Uterus (tissue), 3 donors: ENCODE measurements at regions not wholly inside any gene's neighbourhood (a gene's known extent, or its start where the extent isn't known, plus 50 kb on each side); places are given as distances from the start of the nearest gene placed in this dataset.

Experiments used
- DNase-seq, 2 donors: peaks; one replicate each; pipeline ENCODE4 v3.0.0-alpha.2; 2019 to 2020
- H3K27ac ChIP-seq, 2 donors: fragments of 200-600 bp; sonication (generic); 1 replicate in 1 of 2; 2 replicates in 1 of 2; pipeline ENCODE4 v1.5.1; 2016 to 2018
- H3K27me3 ChIP-seq, 2 donors: fragments of 200-600 bp; sonication (generic); one replicate each; pipeline ENCODE4 v1.5.1; 2018 to 2019; ENCODE audit warnings: control low read depth in 1 of 2
- H3K36me3 ChIP-seq, 2 donors: fragments of 200-600 bp; sonication (generic); one replicate each; pipeline ENCODE4 v1.5.1; 2019; ENCODE audit warnings: control low read depth in 1 of 2
- H3K4me1 ChIP-seq, 2 donors: fragments of 200-600 bp; sonication (generic); one replicate each; pipeline ENCODE4 v1.5.1; 2018 to 2019; ENCODE audit warnings: control low read depth in 1 of 2
- H3K4me3 ChIP-seq, 2 donors: fragments of 200-600 bp; sonication (generic); 1 replicate in 1 of 2; 2 replicates in 1 of 2; pipeline ENCODE4 v1.5.1; 2018 to 2019; ENCODE audit warnings: mild to moderate bottlenecking in 1 of 2
- H3K9me3 ChIP-seq, 2 donors: fragments of 200-600 bp; sonication (generic); one replicate each; pipeline ENCODE4 v1.5.1; 2019; ENCODE audit warnings: control low read depth in 1 of 2
- POLR2A ChIP-seq, 2 donors: fragments of 450-650 bp; IDR thresholded peaks; one replicate each; pipeline ENCODE4 v1.6.1; 2016; ENCODE audit warnings: antibody characterized with exemption in 2 of 2, mild to moderate bottlenecking in 1 of 2, moderate library complexity in 1 of 2
- intact Hi-C: fragments of 100-400 bp; cut with DNase I; formaldehyde crosslinking; loops from one replicate; pipeline ENCODE4 v1.15.1; 2023; ENCODE audit warnings: low total_unique reads
- TF ChIP-seq, protein P1 (sequence below), 4 experiments: fragments of 200-600 bp in 2 of 4; fragments of 450-650 bp in 2 of 4; sonication (generic) in 2 of 4; IDR thresholded peaks; one replicate each; pipeline ENCODE4 v1.5.1; 2016 to 2019; ENCODE audit warnings: antibody characterized with exemption in 4 of 4, mild to moderate bottlenecking in 2 of 4, moderate library complexity in 1 of 4
- donor health status: DM: yes; HTN: yes; CAD: no.

DNA sequence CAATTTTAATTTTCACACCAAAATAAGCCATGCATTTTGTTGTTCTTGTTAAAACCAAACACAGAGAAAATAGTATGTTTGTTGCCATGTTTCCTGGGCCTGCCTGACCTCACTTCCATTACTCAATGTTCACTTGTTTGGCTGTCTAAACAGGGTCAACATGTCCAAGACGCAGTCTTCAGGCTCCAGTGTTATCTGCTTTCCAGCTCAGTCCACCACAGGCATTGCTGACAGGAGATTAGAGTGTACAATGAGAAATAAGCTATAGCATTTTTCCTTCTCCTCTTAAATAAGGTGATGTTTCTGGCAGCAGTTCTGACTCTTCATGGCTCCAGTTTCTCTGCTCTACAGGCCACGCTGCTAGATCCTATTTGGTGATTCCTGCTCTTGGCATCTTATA lies 1030.5 kb downstream of the KCNT2 start:
- Histone ChIP-seq H3K27me3 (no peaks in the 10 kb centered on the region), H3K4me1 (no peaks in the 10 kb centered on the region), H3K4me3 (no peak overlapping the region), H3K27ac (no peak overlapping the region), H3K36me3 (no peaks in the 10 kb centered on the region), H3K9me3 (no peaks in the 10 kb centered on the region)
- TF ChIP-seq POLR2A (IDR thresholded peaks at IDR 0.05), result no peak
- TF ChIP-seq, protein P1, sequence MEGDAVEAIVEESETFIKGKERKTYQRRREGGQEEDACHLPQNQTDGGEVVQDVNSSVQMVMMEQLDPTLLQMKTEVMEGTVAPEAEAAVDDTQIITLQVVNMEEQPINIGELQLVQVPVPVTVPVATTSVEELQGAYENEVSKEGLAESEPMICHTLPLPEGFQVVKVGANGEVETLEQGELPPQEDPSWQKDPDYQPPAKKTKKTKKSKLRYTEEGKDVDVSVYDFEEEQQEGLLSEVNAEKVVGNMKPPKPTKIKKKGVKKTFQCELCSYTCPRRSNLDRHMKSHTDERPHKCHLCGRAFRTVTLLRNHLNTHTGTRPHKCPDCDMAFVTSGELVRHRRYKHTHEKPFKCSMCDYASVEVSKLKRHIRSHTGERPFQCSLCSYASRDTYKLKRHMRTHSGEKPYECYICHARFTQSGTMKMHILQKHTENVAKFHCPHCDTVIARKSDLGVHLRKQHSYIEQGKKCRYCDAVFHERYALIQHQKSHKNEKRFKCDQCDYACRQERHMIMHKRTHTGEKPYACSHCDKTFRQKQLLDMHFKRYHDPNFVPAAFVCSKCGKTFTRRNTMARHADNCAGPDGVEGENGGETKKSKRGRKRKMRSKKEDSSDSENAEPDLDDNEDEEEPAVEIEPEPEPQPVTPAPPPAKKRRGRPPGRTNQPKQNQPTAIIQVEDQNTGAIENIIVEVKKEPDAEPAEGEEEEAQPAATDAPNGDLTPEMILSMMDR (IDR thresholded peaks at IDR 0.05), result no peak
- DNase-seq, result no peak
- intact Hi-C loops, result no loop called here

DNA sequence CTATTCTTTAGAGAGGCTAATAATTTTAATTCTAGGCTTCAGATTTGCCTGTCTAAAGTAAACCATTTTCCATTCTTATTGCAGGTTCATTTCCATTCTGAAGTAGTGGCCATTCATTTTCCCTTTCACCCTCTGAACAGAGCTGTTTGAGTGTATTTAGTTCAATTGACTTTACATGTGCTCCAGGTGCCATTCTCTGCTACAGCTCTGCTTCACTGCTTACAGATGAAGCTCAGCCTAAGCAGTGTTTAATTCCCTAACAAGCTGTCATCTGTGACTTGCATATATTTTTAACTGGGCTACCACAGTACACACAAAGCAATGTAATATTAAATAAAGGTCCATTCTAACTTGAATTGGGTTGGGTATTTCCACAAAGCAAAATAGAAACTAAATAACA lies 1031.6 kb downstream of the KCNT2 start:
- DNase-seq, result no peak
- Histone ChIP-seq H3K9me3 (no peaks in the 10 kb centered on the region), H3K27me3 (no peaks in the 10 kb centered on the region), H3K4me1 (no peaks in the 10 kb centered on the region), H3K27ac (no peak overlapping the region), H3K4me3 (no peak overlapping the region), H3K36me3 (no peaks in the 10 kb centered on the region)
- no peak for TF ChIP-seq POLR2A (IDR thresholded peaks at IDR 0.05)
- intact Hi-C loops, result no loop called here

DNA sequence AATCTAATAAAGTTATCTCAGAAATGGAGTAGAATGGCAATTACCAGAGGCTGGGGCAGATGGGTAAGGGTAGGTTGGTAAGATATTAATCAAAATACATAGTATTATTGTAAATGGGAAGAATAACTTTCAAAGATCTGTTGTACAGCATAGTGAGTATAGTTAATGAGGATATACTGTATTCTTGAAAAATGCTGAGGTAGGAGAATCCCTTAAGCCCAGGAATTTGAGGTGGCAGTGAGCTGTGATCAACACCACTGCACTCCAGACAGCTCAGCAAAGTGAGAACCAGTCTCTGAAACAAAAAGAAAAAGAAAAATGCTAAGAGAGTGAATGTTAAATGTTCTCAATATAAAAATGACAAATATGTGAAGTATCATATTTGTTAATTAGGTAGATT lies 1033.7 kb downstream of the KCNT2 start:
- TF ChIP-seq, protein P1 (IDR thresholded peaks at IDR 0.05), result no peak
- no peak for TF ChIP-seq POLR2A (IDR thresholded peaks at IDR 0.05)
- Histone ChIP-seq H3K27me3 (no peaks in the 10 kb centered on the region), H3K4me1 (no peaks in the 10 kb centered on the region), H3K9me3 (no peaks in the 10 kb centered on the region), H3K27ac (no peak overlapping the region), H3K4me3 (no peak overlapping the region), H3K36me3 (no peaks in the 10 kb centered on the region)
- no peak for DNase-seq
- intact Hi-C loops, result no loop called here

DNA sequence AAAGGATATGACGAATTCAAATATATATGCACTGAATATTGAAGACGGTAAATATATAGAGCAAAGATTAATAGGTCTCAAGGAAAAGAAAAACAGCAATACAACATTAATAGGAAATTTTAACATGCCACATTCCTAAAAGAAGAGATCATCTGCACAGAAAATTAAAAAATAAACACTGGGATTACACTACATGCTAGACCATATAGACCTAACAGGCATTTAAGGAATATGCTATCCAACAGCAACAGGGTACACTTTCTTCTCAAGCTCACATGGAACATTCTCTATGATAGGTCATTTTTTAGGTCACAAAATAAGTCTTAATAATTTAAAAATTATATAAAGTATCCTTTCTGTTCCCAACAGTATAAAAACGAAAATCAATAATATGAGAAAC lies 1038.3 kb downstream of the KCNT2 start:
- H3K27ac ChIP-seq, result no peak overlapping the region
- intact Hi-C loops, result no loop called here
- no peaks in the 10 kb centered on the region for H3K36me3 ChIP-seq
- H3K4me3 ChIP-seq, result no peak overlapping the region
- DNase-seq, result no peak
- H3K27me3 ChIP-seq, result no peaks in the 10 kb centered on the region
- no peaks in the 10 kb centered on the region for H3K9me3 ChIP-seq
- TF ChIP-seq, protein P1 (IDR thresholded peaks at IDR 0.05), result no peak
- TF ChIP-seq POLR2A (IDR thresholded peaks at IDR 0.05), result no peak
- H3K4me1 ChIP-seq, result no peaks in the 10 kb centered on the region

DNA sequence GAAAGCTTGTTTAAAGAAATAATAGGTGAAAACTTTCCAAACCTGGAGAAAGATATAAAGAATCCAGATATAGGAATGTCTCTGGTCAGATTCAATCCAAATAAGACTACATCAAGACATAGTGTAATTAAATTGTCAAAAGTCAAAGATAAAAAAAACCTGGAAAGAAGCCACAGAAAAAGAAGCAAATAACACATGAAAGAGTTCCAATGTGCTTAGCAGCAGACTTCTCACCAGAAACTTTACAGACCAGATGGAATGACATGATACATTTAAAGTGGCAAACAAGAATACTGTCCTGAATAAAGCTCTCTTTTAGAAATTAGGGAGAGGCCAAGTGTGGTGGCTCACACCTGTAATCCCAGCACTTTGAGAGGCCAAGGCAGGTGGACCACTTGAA lies 1039.9 kb downstream of the KCNT2 start:
- no peaks in the 10 kb centered on the region for H3K4me1 ChIP-seq
- H3K27ac ChIP-seq, result no peak overlapping the region
- DNase-seq, result no peak
- no peaks in the 10 kb centered on the region for H3K27me3 ChIP-seq
- no peak overlapping the region for H3K4me3 ChIP-seq
- intact Hi-C loops, result no loop called here
- no peaks in the 10 kb centered on the region for H3K36me3 ChIP-seq
- TF ChIP-seq, protein P1 (IDR thresholded peaks at IDR 0.05), result no peak
- no peak for TF ChIP-seq POLR2A (IDR thresholded peaks at IDR 0.05)
- H3K9me3 ChIP-seq, result no peaks in the 10 kb centered on the region

DNA sequence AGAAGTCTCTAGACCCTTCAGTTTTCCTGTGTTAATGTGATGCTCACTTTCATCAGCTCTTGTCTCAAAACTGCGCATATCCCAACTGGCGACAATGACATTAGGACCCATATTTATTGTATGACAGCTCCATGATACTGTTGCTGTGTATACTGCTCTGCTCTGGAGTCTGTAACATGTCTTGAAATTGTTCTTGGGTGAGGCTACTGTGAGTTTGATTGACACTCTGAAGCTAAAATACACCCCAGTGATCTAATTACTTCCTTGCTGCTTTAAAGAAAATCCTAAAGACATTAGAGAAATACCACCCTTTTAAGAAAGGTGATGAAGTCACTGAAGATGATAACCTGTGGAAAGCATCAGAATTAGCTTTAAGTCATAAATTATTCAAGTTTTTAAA lies 1046.2 kb downstream of the KCNT2 start:
- no peaks in the 10 kb centered on the region for H3K4me1 ChIP-seq
- TF ChIP-seq, protein P1 (IDR thresholded peaks at IDR 0.05), result no peak
- no peak for TF ChIP-seq POLR2A (IDR thresholded peaks at IDR 0.05)
- no peak for DNase-seq

More for the DNA sequence above, 1046.2 kb downstream of the KCNT2 start:
- Histone ChIP-seq H3K9me3 (no peaks in the 10 kb centered on the region), H3K27me3 (no peaks in the 10 kb centered on the region), H3K36me3 (no peaks in the 10 kb centered on the region), H3K27ac (no peak overlapping the region), H3K4me3 (no peak overlapping the region)
- intact Hi-C loops, result no loop called here
